ENCODE measurements at regions not wholly inside any gene's neighbourhood (a gene's known extent, or its start where the extent isn't known, plus 50 kb on each side); places are given as distances from the start of the nearest gene placed in this dataset.

DNA sequence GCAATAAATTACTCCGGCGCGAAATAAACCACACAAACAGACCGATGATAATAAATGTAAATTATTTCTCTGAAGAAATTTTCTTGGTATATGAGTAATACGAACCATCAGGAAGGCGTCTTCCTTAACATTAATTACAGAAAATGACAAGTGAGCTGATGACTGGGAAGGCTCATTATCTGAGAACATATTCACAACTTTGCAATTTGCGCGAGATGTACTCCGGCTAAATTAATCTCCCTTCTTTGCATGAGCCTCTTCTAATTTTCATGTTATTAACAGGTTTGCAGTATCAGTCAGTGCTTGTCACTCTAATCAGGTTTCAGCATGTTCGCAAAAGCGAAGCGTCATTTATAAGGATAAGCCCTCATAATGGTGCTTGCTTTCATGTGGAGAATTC, 218.9 kb upstream of the MVB12B start:
- H3K27ac Mint-ChIP-seq (ENCODE audit: low read depth, unreplicated experiment), result no peak overlapping the region
- BruUV-seq (replicated peaks), result no TSS peak
- H3K4me3 Mint-ChIP-seq (ENCODE audit: unreplicated experiment), result no peak overlapping the region
- H3K27me3 Mint-ChIP-seq (ENCODE audit: insufficient read depth, unreplicated experiment), result peaks cover 74% of the 10 kb centered on the region
- TF ChIP-seq, protein P1, sequence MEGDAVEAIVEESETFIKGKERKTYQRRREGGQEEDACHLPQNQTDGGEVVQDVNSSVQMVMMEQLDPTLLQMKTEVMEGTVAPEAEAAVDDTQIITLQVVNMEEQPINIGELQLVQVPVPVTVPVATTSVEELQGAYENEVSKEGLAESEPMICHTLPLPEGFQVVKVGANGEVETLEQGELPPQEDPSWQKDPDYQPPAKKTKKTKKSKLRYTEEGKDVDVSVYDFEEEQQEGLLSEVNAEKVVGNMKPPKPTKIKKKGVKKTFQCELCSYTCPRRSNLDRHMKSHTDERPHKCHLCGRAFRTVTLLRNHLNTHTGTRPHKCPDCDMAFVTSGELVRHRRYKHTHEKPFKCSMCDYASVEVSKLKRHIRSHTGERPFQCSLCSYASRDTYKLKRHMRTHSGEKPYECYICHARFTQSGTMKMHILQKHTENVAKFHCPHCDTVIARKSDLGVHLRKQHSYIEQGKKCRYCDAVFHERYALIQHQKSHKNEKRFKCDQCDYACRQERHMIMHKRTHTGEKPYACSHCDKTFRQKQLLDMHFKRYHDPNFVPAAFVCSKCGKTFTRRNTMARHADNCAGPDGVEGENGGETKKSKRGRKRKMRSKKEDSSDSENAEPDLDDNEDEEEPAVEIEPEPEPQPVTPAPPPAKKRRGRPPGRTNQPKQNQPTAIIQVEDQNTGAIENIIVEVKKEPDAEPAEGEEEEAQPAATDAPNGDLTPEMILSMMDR (IDR thresholded peaks at IDR 0.05; ENCODE audit: unreplicated experiment), result no peak
- no peak for DNase-seq (ENCODE audit: unreplicated experiment)
- ChIA-PET CTCF (interaction anchor here (0.5 kb wide), 1 partner anchor 110 kb away, joined by 3 read pairs; no protein-coding TSS in a partner anchor), POLR2A (interaction anchor here (0.9 kb wide), 1 partner anchor 10 kb away, joined by 3 read pairs; no protein-coding TSS in a partner anchor)
- no peaks in the 10 kb centered on the region for H3K4me1 Mint-ChIP-seq (ENCODE audit: insufficient read depth, unreplicated experiment)
- H3K9me3 Mint-ChIP-seq (ENCODE audit: unreplicated experiment), result no peaks in the 10 kb centered on the region
- intact Hi-C loops (cut with micrococcal nuclease), result no loop called here
- H3K36me3 Mint-ChIP-seq (ENCODE audit: insufficient read depth, unreplicated experiment), result no peaks in the 10 kb centered on the region

DNA sequence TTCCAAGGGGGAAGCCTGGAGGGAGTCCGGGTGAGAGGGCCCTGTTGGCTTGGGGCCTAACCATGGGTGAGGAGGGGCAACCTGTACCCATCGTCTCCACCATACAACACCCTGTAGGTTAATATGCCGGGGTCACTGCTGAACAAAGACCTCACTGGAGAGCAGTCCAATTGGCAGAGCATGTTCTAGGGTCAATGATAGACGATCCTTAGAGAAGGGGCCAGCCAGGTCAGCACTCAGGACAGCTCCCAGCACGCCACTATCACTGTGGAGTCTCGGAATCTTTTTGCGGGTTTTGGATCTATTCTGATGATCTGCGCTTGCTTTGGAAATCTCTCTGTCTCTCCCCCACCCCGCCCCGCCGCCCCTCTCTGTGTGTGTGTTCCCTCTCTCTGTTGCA, 218.4 kb upstream of the MVB12B start:
- Mint-ChIP-seq H3K36me3 (ENCODE audit: insufficient read depth, unreplicated experiment) (no peaks in the 10 kb centered on the region), H3K27ac (ENCODE audit: low read depth, unreplicated experiment) (no peak overlapping the region), H3K4me1 (ENCODE audit: insufficient read depth, unreplicated experiment) (no peaks in the 10 kb centered on the region), H3K9me3 (ENCODE audit: unreplicated experiment) (no peaks in the 10 kb centered on the region), H3K27me3 (ENCODE audit: insufficient read depth, unreplicated experiment) (peaks cover 74% of the 10 kb centered on the region), H3K4me3 (ENCODE audit: unreplicated experiment) (no peak overlapping the region)
- peak; percentile 26 for DNase-seq (ENCODE audit: unreplicated experiment)
- BruUV-seq (replicated peaks), result no TSS peak
- ChIA-PET CTCF (interaction anchor here (0.5 kb wide), 1 partner anchor 110 kb away, joined by 3 read pairs; no protein-coding TSS in a partner anchor), POLR2A (no interaction called here)
- intact Hi-C loops (cut with micrococcal nuclease), result no loop called here
- TF ChIP-seq, protein P1 (IDR thresholded peaks at IDR 0.05; ENCODE audit: unreplicated experiment), result no peak

DNA sequence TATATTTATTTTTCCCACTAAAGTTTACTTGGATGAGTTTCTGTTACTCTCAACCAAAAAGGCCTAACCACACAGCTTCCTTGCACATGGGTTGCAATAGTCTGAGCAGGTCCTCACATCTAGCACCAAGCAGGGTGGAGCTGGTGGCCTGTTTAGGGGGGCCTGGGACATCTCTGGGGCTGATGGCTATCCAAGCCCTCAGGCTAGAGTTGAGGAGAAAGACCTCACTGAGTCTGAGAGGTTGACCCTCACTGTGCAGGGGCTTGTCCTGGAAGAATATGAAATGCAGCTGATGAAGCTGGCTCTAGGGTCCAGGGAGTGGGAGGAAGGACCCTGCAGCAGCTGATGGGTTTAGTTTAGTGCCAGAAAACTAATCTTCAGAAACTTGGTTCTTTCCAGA, 217.1 kb upstream of the MVB12B start:
- ChIA-PET POLR2A (no interaction called here), CTCF (no interaction called here)
- Mint-ChIP-seq H3K27me3 (ENCODE audit: insufficient read depth, unreplicated experiment) (peaks cover 83% of the 10 kb centered on the region), H3K4me3 (ENCODE audit: unreplicated experiment) (no peak overlapping the region), H3K27ac (ENCODE audit: low read depth, unreplicated experiment) (no peak overlapping the region), H3K4me1 (ENCODE audit: insufficient read depth, unreplicated experiment) (no peaks in the 10 kb centered on the region), H3K36me3 (ENCODE audit: insufficient read depth, unreplicated experiment) (no peaks in the 10 kb centered on the region), H3K9me3 (ENCODE audit: unreplicated experiment) (no peaks in the 10 kb centered on the region)
- intact Hi-C loops (cut with micrococcal nuclease), result no loop called here
- no peak for DNase-seq (ENCODE audit: unreplicated experiment)
- TF ChIP-seq, protein P1 (IDR thresholded peaks at IDR 0.05; ENCODE audit: unreplicated experiment), result no peak
- BruUV-seq (replicated peaks), result no TSS peak

DNA sequence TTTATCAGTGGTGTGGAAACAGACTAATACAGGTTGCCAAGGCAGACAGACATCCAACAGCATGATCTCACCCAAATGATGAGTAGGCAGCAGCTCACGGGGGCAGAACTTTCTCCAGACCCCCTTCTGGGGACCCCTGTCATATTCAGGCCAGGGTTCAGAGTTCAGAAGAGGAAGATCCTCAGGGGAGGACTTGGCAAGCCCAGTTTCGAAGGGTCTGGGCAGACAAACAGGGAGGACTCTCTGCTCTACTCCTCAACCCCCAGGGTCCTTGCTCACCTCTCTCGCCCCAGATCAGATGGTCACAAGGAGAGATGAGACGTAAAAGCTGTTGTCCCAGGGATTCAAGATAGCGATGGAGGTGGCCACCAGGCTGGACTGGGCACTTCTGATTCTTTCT, 215.1 kb upstream of the MVB12B start:
- TF ChIP-seq, protein P1 (IDR thresholded peaks at IDR 0.05; ENCODE audit: unreplicated experiment), result no peak
- intact Hi-C loops (cut with micrococcal nuclease), result no loop called here
- no peak for DNase-seq (ENCODE audit: unreplicated experiment)
- no peak overlapping the region for H3K27ac Mint-ChIP-seq (ENCODE audit: low read depth, unreplicated experiment)
- no TSS peak for BruUV-seq (replicated peaks)
- CTCF ChIA-PET, result no interaction called here
- no peaks in the 10 kb centered on the region for H3K36me3 Mint-ChIP-seq (ENCODE audit: insufficient read depth, unreplicated experiment)
- H3K4me3 Mint-ChIP-seq (ENCODE audit: unreplicated experiment), result no peak overlapping the region
- peaks cover 87% of the 10 kb centered on the region for H3K27me3 Mint-ChIP-seq (ENCODE audit: insufficient read depth, unreplicated experiment)
- POLR2A ChIA-PET, result no interaction called here
- H3K4me1 Mint-ChIP-seq (ENCODE audit: insufficient read depth, unreplicated experiment), result no peaks in the 10 kb centered on the region
- H3K9me3 Mint-ChIP-seq (ENCODE audit: unreplicated experiment), result no peaks in the 10 kb centered on the region

All from MCF 10A (cell line).